Stimulated activated CD8-positive, alpha-beta memory T cell treated with anti-CD3 and anti-CD28 coated beads, Interleukin-12 subunit alpha, Interleukin-12 subunit beta, amount 100 ng/mL, for 4 hours (primary cell): ENCODE measurements at regions not wholly inside any gene's neighbourhood (a gene's known extent, or its start where the extent isn't known, plus 50 kb on each side); places are given as distances from the start of the nearest gene placed in this dataset.
"Not testable (repeated sequence)": the region's sequence is repeated elsewhere in the genome, so short reads cannot be mapped to it uniquely, and the experiment has no call there.

Experiments used
- DNase-seq: peaks from one replicate; pipeline ENCODE4 v3.0.0-alpha.2; 2020; ENCODE audit warnings: low read depth

DNA sequence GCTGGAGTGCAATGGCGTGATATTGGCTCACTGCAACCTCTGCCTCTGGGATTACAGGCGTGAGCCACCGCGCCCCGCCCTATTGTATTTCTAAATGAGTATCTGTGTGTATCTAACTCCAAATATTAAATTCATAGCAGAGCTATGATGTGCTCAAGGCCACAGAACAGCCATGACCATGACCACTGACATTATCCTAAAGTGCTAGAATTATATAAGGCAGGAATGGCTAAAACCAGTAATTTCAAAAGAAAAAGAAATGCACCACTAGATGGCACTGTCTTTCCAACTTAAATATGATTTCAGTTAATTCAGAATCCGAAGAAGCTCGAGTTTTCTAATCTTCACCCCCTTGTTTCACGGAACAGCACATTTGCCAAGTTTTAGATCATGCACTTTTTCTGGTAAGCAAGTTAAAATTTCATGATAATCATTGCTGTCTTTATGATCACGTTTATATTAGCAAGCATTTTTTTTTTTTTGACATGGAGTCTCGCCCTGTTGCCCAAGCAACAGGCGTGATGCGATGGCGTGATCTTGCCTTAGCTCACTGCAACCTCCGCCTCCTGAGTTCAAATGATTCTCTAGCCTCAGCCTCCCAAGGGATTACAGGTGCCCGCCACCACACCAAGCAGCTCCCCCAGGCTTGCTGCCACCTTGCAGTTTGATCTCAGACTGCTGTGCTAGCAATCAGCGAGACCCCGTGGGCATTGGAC, 65.3 kb downstream of the OR13A1 start:
- no peak for DNase-seq

DNA sequence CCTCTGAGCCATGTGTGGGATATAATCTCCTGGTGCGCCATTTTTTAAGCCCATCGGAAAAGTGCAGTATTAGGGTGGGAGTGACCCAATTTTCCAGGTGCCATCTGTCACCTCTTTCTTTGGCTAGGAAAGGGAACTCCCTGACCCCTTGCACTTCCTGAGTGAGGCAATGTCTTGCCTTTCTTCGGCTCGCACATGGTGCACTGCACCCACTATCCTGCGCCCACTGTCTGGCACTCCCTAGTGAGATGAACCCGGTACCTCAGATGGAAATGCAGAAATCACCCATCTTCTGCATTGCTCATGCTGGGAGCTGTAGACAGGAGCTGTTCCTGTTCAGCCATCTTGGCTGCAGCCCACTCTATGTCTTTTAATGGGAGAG, 64.7 kb downstream of the OR13A1 start:
- DNase-seq, result not testable (repeated sequence)
